Stomach (tissue), 4 donors: ENCODE measurements at regions not wholly inside any gene's neighbourhood (a gene's known extent, or its start where the extent isn't known, plus 50 kb on each side); places are given as distances from the start of the nearest gene placed in this dataset.

Experiments used
- CTCF ChIP-seq, 7 experiments: fragments of 450-650 bp in 4 of 7; fragments of 200-600 bp in 3 of 7; sonication (generic) in 3 of 7; IDR thresholded peaks; one replicate each; pipeline ENCODE4 v1.5.1; 2016 to 2019; ENCODE audit warnings: antibody characterized with exemption in 7 of 7, control low read depth in 2 of 7, mild to moderate bottlenecking in 1 of 7
- EP300 ChIP-seq: sonication (generic); formaldehyde crosslinking; IDR thresholded peaks from one replicate; pipeline ENCODE4 v1.6.1; 2017; ENCODE audit warnings: antibody characterized with exemption
- POLR2A ChIP-seq, 4 donors: fragments of 450-650 bp; IDR thresholded peaks; one replicate each; pipeline ENCODE4 v1.6.1; 2016; ENCODE audit warnings: antibody characterized with exemption in 4 of 4, control low read depth in 2 of 4, mild to moderate bottlenecking in 1 of 4, moderate library complexity in 1 of 4

GRCh38 chr16:54442864-54443263, 156.3 kb upstream of the IRX3 start:
- TF ChIP-seq POLR2A (IDR thresholded peaks at IDR 0.05) (no peak), EP300 (no peak), CTCF (IDR thresholded peaks at IDR 0.05) (no peak)
